Neuronal stem cell (in vitro differentiated cells): ENCODE measurements at regions not wholly inside any gene's neighbourhood (a gene's known extent, or its start where the extent isn't known, plus 50 kb on each side); places are given as distances from the start of the nearest gene placed in this dataset.

Experiments
- DNase-seq: peaks from one replicate; pipeline ENCODE4 v3.0.0-alpha.2; 2013; ENCODE audit warnings: low spot score
- H2AFZ ChIP-seq: one replicate; pipeline ENCODE4 v1.6.1; 2013; ENCODE audit warnings: mild to moderate bottlenecking, low read length, inconsistent platforms
- H2AK5ac ChIP-seq: 2 replicates; pipeline ENCODE4 v1.6.1; 2013; ENCODE audit warnings: low read depth, mild to moderate bottlenecking, inconsistent platforms, low read length, moderate library complexity, mixed read lengths
- H2BK120ac ChIP-seq: 2 replicates; pipeline ENCODE4 v1.6.1; 2013; ENCODE audit warnings: low read depth, mild to moderate bottlenecking, inconsistent platforms, low read length, moderate library complexity, mixed read lengths
- H2BK12ac ChIP-seq: one replicate; pipeline ENCODE4 v1.6.1; 2013; ENCODE audit warnings: low read length, inconsistent platforms
- H2BK15ac ChIP-seq: 2 replicates; pipeline ENCODE4 v1.6.1; 2013; ENCODE audit warnings: mild to moderate bottlenecking, low read length, inconsistent platforms, mixed read lengths
- H2BK5ac ChIP-seq: one replicate; pipeline ENCODE4 v1.6.1; 2013; ENCODE audit warnings: inconsistent platforms, mild to moderate bottlenecking, low read length, moderate library complexity
- H3K14ac ChIP-seq: one replicate; pipeline ENCODE4 v1.6.1; 2013; ENCODE audit warnings: low read length, inconsistent platforms
- H3K18ac ChIP-seq: 2 replicates; pipeline ENCODE4 v1.6.1; 2013; ENCODE audit warnings: low read length, inconsistent platforms
- H3K23ac ChIP-seq: 2 replicates; pipeline ENCODE4 v1.6.1; 2013; ENCODE audit warnings: low read depth, mild to moderate bottlenecking, mixed read lengths, low read length, inconsistent platforms; ENCODE audit not compliant: poor library complexity
- H3K27ac ChIP-seq: replicated peaks from 3 replicates; pipeline ENCODE4 v1.5.1; 2013; ENCODE audit warnings: low read length, inconsistent platforms
- H3K27me3 ChIP-seq, 3 experiments: 2 replicates each; pipeline ENCODE4 v1.6.1; 2013; ENCODE audit warnings: low read length in 3 of 3, mild to moderate bottlenecking in 2 of 3, inconsistent platforms in 1 of 3, low read depth in 1 of 3, mixed read lengths in 1 of 3, moderate library complexity in 1 of 3; ENCODE audit not compliant: control insufficient read depth in 3 of 3, insufficient read depth in 3 of 3
- H3K36me3 ChIP-seq, 2 donors: replicated peaks in 1 of 2; 2 replicates each; pipeline ENCODE4 v1.6.1; 2013; ENCODE audit warnings: low read length in 2 of 2; ENCODE audit not compliant: control insufficient read depth in 2 of 2, insufficient read depth in 2 of 2
- H3K4ac ChIP-seq: 2 replicates; pipeline ENCODE4 v1.6.1; 2013; ENCODE audit warnings: inconsistent platforms, mild to moderate bottlenecking, low read length, moderate library complexity
- H3K4me1 ChIP-seq, 2 donors: 1 replicate in 1 of 2; 2 replicates in 1 of 2; pipeline ENCODE4 v1.6.1; 2013; ENCODE audit warnings: low read length in 2 of 2, low read depth in 1 of 2; ENCODE audit not compliant: control insufficient read depth in 2 of 2, insufficient read depth in 1 of 2
- H3K4me2 ChIP-seq: one replicate; pipeline ENCODE4 v1.6.1; 2013; ENCODE audit warnings: mild to moderate bottlenecking, low read length, inconsistent platforms; ENCODE audit not compliant: insufficient read depth, poor library complexity, severe bottlenecking
- H3K4me3 ChIP-seq, 2 donors: 2 replicates each; pipeline ENCODE4 v1.5.1; 2013; ENCODE audit warnings: low read length in 2 of 2, mild to moderate bottlenecking in 2 of 2, inconsistent platforms in 1 of 2, moderate library complexity in 1 of 2
- H3K79me1 ChIP-seq: one replicate; pipeline ENCODE4 v1.6.1; 2013; ENCODE audit warnings: low read depth, mild to moderate bottlenecking, inconsistent platforms, low read length, moderate library complexity
- H3K9ac ChIP-seq: one replicate; pipeline ENCODE4 v1.6.1; 2013; ENCODE audit warnings: mild to moderate bottlenecking, low read depth, low read length, inconsistent platforms; ENCODE audit not compliant: poor library complexity
- H3K9me3 ChIP-seq, 2 donors: replicated peaks in 1 of 2; 2 replicates each; pipeline versions ENCODE3 to v1.6.1; 2013; ENCODE audit warnings: low read length in 2 of 2, mild to moderate bottlenecking in 2 of 2, inconsistent platforms in 1 of 2, low read depth in 1 of 2, mixed read lengths in 1 of 2, moderate library complexity in 1 of 2; ENCODE audit not compliant: control insufficient read depth in 2 of 2, insufficient read depth in 1 of 2
- H4K8ac ChIP-seq: one replicate; pipeline ENCODE4 v1.6.1; 2013; ENCODE audit warnings: low read depth, mild to moderate bottlenecking, inconsistent platforms, low read length, moderate library complexity
- H4K91ac ChIP-seq: one replicate; pipeline ENCODE4 v1.6.1; 2013; ENCODE audit warnings: low read length, low read depth, mild to moderate bottlenecking, inconsistent platforms; ENCODE audit not compliant: poor library complexity
- WGBS, 2 donors: extraction: QIAGEN DNeasy Blood & Tissue Kit; methylation state at CpG; one replicate each; pipeline ENCODE4 v1.1.7; 2013; ENCODE audit warnings: missing lambda C conversion rate in 2 of 2, mixed read lengths in 1 of 2; ENCODE audit not compliant: insufficient read length in 2 of 2, insufficient replicate concordance in 1 of 2; ENCODE audit errors: extremely low coverage in 2 of 2; 5-methylcytosine and 5-hydroxymethylcytosine counted together

DNA sequence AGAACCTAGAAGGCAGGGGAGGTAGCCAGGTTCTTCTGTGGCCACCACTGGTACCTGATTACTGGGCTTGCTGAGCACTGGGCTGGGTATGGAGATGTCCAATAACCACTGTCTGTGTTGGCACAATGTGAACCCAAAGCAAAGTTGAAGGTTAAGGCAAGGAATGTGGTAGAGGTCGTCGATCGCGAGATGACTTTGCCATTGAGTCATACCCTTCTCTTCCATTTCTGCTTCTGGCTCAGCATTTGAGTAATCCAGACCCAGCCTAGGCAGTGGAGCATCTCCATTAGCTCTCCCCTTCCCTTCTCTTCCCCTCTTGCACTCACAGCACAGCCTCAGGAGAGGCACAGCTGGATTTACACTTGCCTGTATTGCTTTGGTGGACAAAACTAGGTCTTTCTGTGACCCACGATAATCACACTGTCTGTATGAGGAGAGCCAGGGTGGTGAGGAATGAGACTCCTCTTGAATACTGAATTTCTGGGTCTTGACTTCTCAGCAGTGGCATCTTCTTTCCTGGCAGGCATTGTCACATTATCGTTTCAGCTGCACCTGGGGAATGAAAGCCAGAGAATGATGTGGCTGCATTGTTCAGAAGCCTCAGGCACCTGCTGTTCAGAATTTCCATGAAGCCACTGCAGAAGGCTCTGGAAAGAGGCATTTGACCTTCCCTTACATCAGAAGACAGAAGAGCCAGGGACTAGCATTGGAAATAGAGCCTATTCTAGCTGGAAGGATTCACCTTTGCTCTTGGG, 272.6 kb downstream of the PDCD6IP start:
- H3K23ac ChIP-seq = no peak overlapping the region
- no CpG with 5 or more reads among the region's 6 CpGs for WGBS, 2 donors
- H2AK5ac ChIP-seq = peak overlapping the region; percentile 26
- H3K9me3 ChIP-seq = no peaks in the 10 kb centered on the region
- H2AFZ ChIP-seq = no peak overlapping the region
- no peak overlapping the region for H2BK120ac ChIP-seq
- no peaks in the 10 kb centered on the region for H3K36me3 ChIP-seq
- no peak overlapping the region for H3K4me3 ChIP-seq
- H2BK5ac ChIP-seq = no peak overlapping the region
- no peak for DNase-seq
- no peak overlapping the region for H3K14ac ChIP-seq
- no peaks in the 10 kb centered on the region for H3K27me3 ChIP-seq
- H3K79me1 ChIP-seq = no peaks in the 10 kb centered on the region
- H3K4ac ChIP-seq = no peak overlapping the region
- peaks cover 21 to 27% of the 10 kb centered on the region in 2 donors for H3K4me1 ChIP-seq
- no peak overlapping the region for H3K27ac ChIP-seq
- no peak overlapping the region for H4K8ac ChIP-seq
- H4K91ac ChIP-seq = no peak overlapping the region
- H3K4me2 ChIP-seq = no peak overlapping the region
- H3K9ac ChIP-seq = no peak overlapping the region
- no peak overlapping the region for H2BK15ac ChIP-seq
- no peak overlapping the region for H2BK12ac ChIP-seq
- no peak overlapping the region for H3K18ac ChIP-seq

DNA sequence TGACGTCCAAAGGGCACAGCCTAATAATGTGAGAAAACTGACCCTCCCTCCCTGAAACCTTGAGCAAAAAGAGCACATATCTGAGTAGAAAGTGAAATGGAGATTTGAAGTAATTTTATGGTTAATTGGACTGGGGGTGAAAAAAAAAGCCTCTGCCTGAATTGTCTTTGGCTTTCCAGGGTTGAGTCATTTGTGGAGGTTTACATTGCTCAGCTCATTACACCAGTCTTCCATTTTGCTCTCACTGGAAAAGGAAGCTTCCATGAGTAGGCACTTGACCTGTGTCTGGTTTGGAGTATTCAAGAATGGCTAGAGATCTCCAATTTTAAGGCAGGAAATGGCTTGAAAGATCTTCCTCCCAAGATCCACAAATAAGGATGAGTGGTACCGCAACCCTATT, 273.9 kb downstream of the PDCD6IP start:
- H2BK120ac ChIP-seq = no peak overlapping the region
- H2BK12ac ChIP-seq = no peak overlapping the region
- no peak overlapping the region for H3K18ac ChIP-seq
- no peak overlapping the region for H3K27ac ChIP-seq
- H3K14ac ChIP-seq = no peak overlapping the region
- no peak overlapping the region for H3K23ac ChIP-seq
- H3K79me1 ChIP-seq = no peaks in the 10 kb centered on the region
- peaks cover 19 to 23% of the 10 kb centered on the region in 2 donors for H3K4me1 ChIP-seq
- H3K4ac ChIP-seq = no peak overlapping the region
- no peaks in the 10 kb centered on the region for H3K36me3 ChIP-seq
- no peak overlapping the region for H3K4me2 ChIP-seq
- H3K9me3 ChIP-seq = no peaks in the 10 kb centered on the region
- no peak overlapping the region for H2AK5ac ChIP-seq
- H4K91ac ChIP-seq = no peak overlapping the region
- no peak for DNase-seq
- H3K4me3 ChIP-seq = no peak overlapping the region
- no CpG with 5 or more reads among the region's 2 CpGs for whole genome bisulfite sequencing, 2 donors
- H4K8ac ChIP-seq = no peak overlapping the region
- H2BK15ac ChIP-seq = no peak overlapping the region
- H3K9ac ChIP-seq = no peak overlapping the region
- no peak overlapping the region for H2BK5ac ChIP-seq
- no peaks in the 10 kb centered on the region for H3K27me3 ChIP-seq
- H2AFZ ChIP-seq = no peak overlapping the region

DNA sequence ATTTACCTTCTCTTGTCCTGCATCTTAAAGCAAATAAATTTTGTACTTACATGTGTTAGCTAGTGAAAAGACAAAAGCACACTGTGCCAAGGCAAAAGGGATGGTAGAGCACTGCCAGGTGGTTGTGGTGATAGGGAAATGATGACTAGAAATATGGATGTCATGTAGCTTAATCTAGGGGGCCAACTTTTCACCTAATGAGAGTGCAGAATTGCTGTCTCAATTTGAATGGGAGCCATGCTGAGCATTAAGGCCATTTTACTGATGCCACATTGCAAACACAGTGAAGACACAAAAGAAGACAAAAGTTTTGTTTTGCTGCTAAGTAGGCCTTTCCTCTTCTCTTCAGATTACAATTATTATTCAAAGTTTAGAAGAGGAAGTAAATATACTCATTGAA, 274.7 kb downstream of the PDCD6IP start:
- Histone ChIP-seq H3K27ac (no peak overlapping the region), H3K4ac (no peak overlapping the region), H2BK12ac (no peak overlapping the region), H3K4me2 (no peak overlapping the region), H2AK5ac (no peak overlapping the region), H2BK120ac (no peak overlapping the region), H3K18ac (no peak overlapping the region), H3K9me3 (no peaks in the 10 kb centered on the region), H2BK5ac (no peak overlapping the region), H4K91ac (no peak overlapping the region), H3K36me3 (no peaks in the 10 kb centered on the region), H3K27me3 (no peaks in the 10 kb centered on the region), H2BK15ac (no peak overlapping the region), H3K79me1 (no peaks in the 10 kb centered on the region), H3K4me3 (no peak overlapping the region), H3K9ac (no peak overlapping the region), H3K23ac (no peak overlapping the region), H3K4me1 (peaks cover 21 to 22% of the 10 kb centered on the region in 2 donors), H4K8ac (no peak overlapping the region), H2AFZ (no peak overlapping the region), H3K14ac (no peak overlapping the region)
- no peak for DNase-seq

DNA sequence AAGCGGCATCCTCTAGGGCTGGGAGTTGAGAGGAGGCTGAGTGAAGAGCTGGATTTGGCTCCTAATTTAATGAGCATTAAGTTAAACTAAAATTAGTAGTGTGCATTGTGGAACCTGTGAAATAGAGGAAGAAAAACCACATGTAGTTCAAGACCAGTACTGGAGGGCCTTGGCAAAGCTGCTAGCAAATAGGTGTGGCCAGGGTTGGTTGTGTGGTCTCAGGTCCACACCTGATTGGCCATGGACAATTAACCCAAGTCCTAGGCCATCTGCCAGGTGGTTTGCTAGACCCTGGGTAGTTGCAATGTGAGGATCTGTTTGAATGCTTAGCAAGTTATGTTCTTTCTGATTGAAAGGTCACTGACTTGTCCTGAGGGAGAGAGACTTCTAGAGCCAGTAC, 275.5 kb downstream of the PDCD6IP start:
- H2AFZ ChIP-seq = no peak overlapping the region
- H3K9me3 ChIP-seq = no peaks in the 10 kb centered on the region
- no peak overlapping the region for H2BK120ac ChIP-seq
- no peak overlapping the region for H3K9ac ChIP-seq
- H3K18ac ChIP-seq = no peak overlapping the region
- no peak overlapping the region for H2BK5ac ChIP-seq
- H3K4me2 ChIP-seq = no peak overlapping the region
- H4K91ac ChIP-seq = no peak overlapping the region
- DNase-seq = no peak
- no CpG with 5 or more reads among the region's 1 CpG for WGBS, 2 donors
- H3K23ac ChIP-seq = no peak overlapping the region
- H3K4ac ChIP-seq = no peak overlapping the region
- no peaks in the 10 kb centered on the region for H3K79me1 ChIP-seq
- H3K27ac ChIP-seq = no peak overlapping the region
- H4K8ac ChIP-seq = no peak overlapping the region
- H3K4me1 ChIP-seq = peaks cover 17% of the 10 kb centered on the region in 2 donors
- H3K14ac ChIP-seq = no peak overlapping the region
- no peak overlapping the region for H2BK15ac ChIP-seq
- H2BK12ac ChIP-seq = no peak overlapping the region
- no peaks in the 10 kb centered on the region for H3K36me3 ChIP-seq
- no peak overlapping the region for H2AK5ac ChIP-seq
- no peak overlapping the region for H3K4me3 ChIP-seq
- H3K27me3 ChIP-seq = no peaks in the 10 kb centered on the region
